H1 (cell line): ENCODE measurements at regions not wholly inside any gene's neighbourhood (a gene's known extent, or its start where the extent isn't known, plus 50 kb on each side); places are given as distances from the start of the nearest gene placed in this dataset.

Experiments
- CTCF ChIA-PET: fragments of 300-600 bp; sonication (Branson Sonifier 250); formaldehyde crosslinking; loops from one replicate; lab custom pipeline; 2021; ENCODE audit not compliant: partially characterized antibody; lab: Charles Lee
- POLR2A ChIA-PET: fragments of 300-600 bp; sonication (Branson Sonifier 250); formaldehyde crosslinking; loops from one replicate; lab custom pipeline; 2021; ENCODE audit warnings: inconsistent platforms; ENCODE audit not compliant: partially characterized antibody; lab: Charles Lee
- DNase-seq, 2 experiments: peaks; one replicate each; pipeline versions ENCODE4 v3.0.0 to v3.0.0-alpha.2; 2010 to 2022; ENCODE audit warnings: low spot score in 2 of 2, low read depth in 1 of 2, mixed read lengths in 1 of 2
- FAIRE-seq: peaks from 2 replicates; lab custom pipeline; 2011; peaks lifted over from hg19 to GRCh38; lab: Jason Lieb, UNC
- H2AFZ ChIP-seq: 2 replicates; pipeline ENCODE4 v1.8.1; 2012; ENCODE audit warnings: low read length, inconsistent platforms
- H2AK5ac ChIP-seq: 2 replicates; pipeline ENCODE4 v1.6.1; 2013; ENCODE audit warnings: low read depth, low read length
- H2BK120ac ChIP-seq: replicated peaks from 2 replicates; pipeline ENCODE3; 2013; ENCODE audit warnings: low read depth, low read length, inconsistent platforms
- H2BK12ac ChIP-seq: 2 replicates; pipeline ENCODE4 v1.6.1; 2013; ENCODE audit warnings: low read depth, low read length
- H2BK15ac ChIP-seq: 2 replicates; pipeline ENCODE4 v1.6.1; 2013; ENCODE audit warnings: low read length
- H2BK20ac ChIP-seq: 2 replicates; pipeline ENCODE4 v1.6.1; 2013; ENCODE audit warnings: low read length
- H2BK5ac ChIP-seq: 2 replicates; pipeline ENCODE4 v1.6.1; 2013; ENCODE audit warnings: low read depth, low read length
- H3K14ac ChIP-seq: 2 replicates; pipeline ENCODE4 v1.6.1; 2013; ENCODE audit warnings: inconsistent platforms; ENCODE audit not compliant: insufficient read length
- H3K18ac ChIP-seq: 2 replicates; pipeline ENCODE4 v1.6.1; 2013; ENCODE audit warnings: low read length; ENCODE audit errors: extremely low read depth
- H3K23ac ChIP-seq: 2 replicates; pipeline ENCODE4 v1.6.1; 2013; ENCODE audit warnings: inconsistent platforms; ENCODE audit not compliant: insufficient read length
- H3K23me2 ChIP-seq: 2 replicates; pipeline ENCODE4 v1.6.1; 2013; ENCODE audit warnings: low read depth, low read length
- H3K27ac ChIP-seq: 2 replicates; pipeline ENCODE4 v1.6.1; 2011; ENCODE audit warnings: low read depth, low read length, inconsistent platforms
- H3K27me3 ChIP-seq, 4 experiments: replicated peaks in 1 of 4; 1 replicate in 1 of 4; 2 replicates in 3 of 4; pipeline versions ENCODE4 v1.6.1 to v1.8.1; 2011 to 2013; ENCODE audit warnings: low read length in 3 of 4, mild to moderate bottlenecking in 3 of 4, inconsistent platforms in 2 of 4, mixed read lengths in 2 of 4, moderate library complexity in 1 of 4; ENCODE audit not compliant: control insufficient read depth in 3 of 4, insufficient read depth in 3 of 4; ENCODE audit errors: extremely low read depth in 1 of 4
- H3K36me3 ChIP-seq, 4 experiments: 2 replicates each; pipeline versions ENCODE4 v1.6.1 to v1.8.1; 2011 to 2013; ENCODE audit warnings: mild to moderate bottlenecking in 4 of 4, low read length in 3 of 4, moderate library complexity in 2 of 4, control low read depth in 1 of 4, inconsistent platforms in 1 of 4; ENCODE audit not compliant: insufficient read depth in 4 of 4, control insufficient read depth in 2 of 4
- H3K4ac ChIP-seq: replicated peaks from 2 replicates; pipeline ENCODE3; 2013; ENCODE audit warnings: low read length, low read depth, mixed read lengths, inconsistent platforms; ENCODE audit not compliant: insufficient read length
- H3K4me1 ChIP-seq, 4 experiments: replicated peaks in 1 of 4; 1 replicate in 1 of 4; 2 replicates in 3 of 4; pipeline versions ENCODE4 v1.6.1 to v1.8.1; 2011 to 2013; ENCODE audit warnings: low read length in 3 of 4, inconsistent platforms in 2 of 4, mixed read lengths in 1 of 4; ENCODE audit not compliant: insufficient read depth in 4 of 4, control insufficient read depth in 3 of 4
- H3K4me2 ChIP-seq, 2 experiments: 2 replicates each; pipeline versions ENCODE4 v1.6.1 to v1.8.1; 2011 to 2013; ENCODE audit warnings: low read depth in 2 of 2, low read length in 2 of 2, control low read depth in 1 of 2, inconsistent platforms in 1 of 2, mild to moderate bottlenecking in 1 of 2; ENCODE audit not compliant: insufficient read depth in 1 of 2
- H3K4me3 ChIP-seq, 4 experiments: fragments of 200-600, 300-600 bp in 1 of 4; sonication (generic), shearing (Covaris generic), sonication (Bioruptor Twin) in 1 of 4; 2 replicates each; pipeline versions ENCODE4 v1.5.1 to v1.8.1; 2011 to 2016; ENCODE audit warnings: low read length in 4 of 4, low read depth in 3 of 4, control low read depth in 2 of 4, inconsistent platforms in 2 of 4, mild to moderate bottlenecking in 2 of 4, mixed read lengths in 1 of 4, moderate library complexity in 1 of 4; ENCODE audit not compliant: insufficient read depth in 2 of 4; ENCODE audit errors: extremely low read depth in 1 of 4
- H3K56ac ChIP-seq: replicated peaks from 2 replicates; pipeline ENCODE3; 2013; ENCODE audit warnings: low read depth, mild to moderate bottlenecking, mixed read lengths, low read length, inconsistent platforms; ENCODE audit not compliant: insufficient read length
- H3K79me1 ChIP-seq: 2 replicates; pipeline ENCODE4 v1.6.1; 2013; ENCODE audit warnings: low read depth, low read length, control low read depth
- H3K79me2 ChIP-seq, 2 experiments: 2 replicates each; pipeline versions ENCODE4 v1.6.1 to v1.8.1; 2012 to 2013; ENCODE audit warnings: low read length in 2 of 2, mild to moderate bottlenecking in 2 of 2, inconsistent platforms in 1 of 2; ENCODE audit not compliant: insufficient read depth in 2 of 2, control insufficient read depth in 1 of 2
- H3K9ac ChIP-seq, 4 experiments: replicated peaks in 1 of 4; 1 replicate in 1 of 4; 2 replicates in 3 of 4; pipeline versions ENCODE4 v1.6.1 to v1.8.1; 2011 to 2013; ENCODE audit warnings: low read depth in 3 of 4, low read length in 3 of 4, control low read depth in 2 of 4, mild to moderate bottlenecking in 2 of 4, moderate library complexity in 2 of 4, inconsistent platforms in 1 of 4; ENCODE audit errors: extremely low read depth in 1 of 4
- H3K9me3 ChIP-seq, 2 experiments: 2 replicates each; pipeline versions ENCODE4 v1.6.1 to v1.8.1; 2012 to 2013; ENCODE audit warnings: mild to moderate bottlenecking in 2 of 2, moderate library complexity in 2 of 2, control low read depth in 1 of 2, inconsistent platforms in 1 of 2, low read depth in 1 of 2, low read length in 1 of 2, mixed read lengths in 1 of 2; ENCODE audit not compliant: insufficient read depth in 2 of 2
- H4K20me1 ChIP-seq, 2 experiments: replicated peaks in 1 of 2; 2 replicates each; pipeline versions ENCODE3 to v1.8.1; 2011 to 2013; ENCODE audit warnings: inconsistent platforms in 2 of 2, low read length in 2 of 2, mild to moderate bottlenecking in 1 of 2; ENCODE audit not compliant: insufficient read depth in 2 of 2, control insufficient read depth in 1 of 2
- H4K5ac ChIP-seq: 2 replicates; pipeline ENCODE4 v1.6.1; 2013; ENCODE audit warnings: low read length, low read depth, mixed read lengths, inconsistent platforms; ENCODE audit not compliant: insufficient read length
- H4K8ac ChIP-seq: 2 replicates; pipeline ENCODE4 v1.8.0; 2013; ENCODE audit warnings: mild to moderate bottlenecking, moderate library complexity, low read length, inconsistent platforms; ENCODE audit not compliant: insufficient read depth; ENCODE audit errors: extremely low read depth
- H4K91ac ChIP-seq: replicated peaks from 2 replicates; pipeline ENCODE3; 2013; ENCODE audit warnings: low read length, mixed read lengths, inconsistent platforms; ENCODE audit not compliant: insufficient read length
- CHD2 ChIP-seq: IDR thresholded peaks from 2 replicates; pipeline ENCODE4 v1.6.1; 2012; ENCODE audit warnings: low read length, improper control_type of control experiment
- CTCF ChIP-seq, 3 experiments: IDR thresholded peaks; 1 replicate in 2 of 3; 2 replicates in 1 of 3; pipeline versions ENCODE4 v1.5.1 to v1.6.1; 2011; ENCODE audit warnings: low read length in 3 of 3, mild to moderate bottlenecking in 3 of 3, inconsistent platforms in 2 of 3, low read depth in 1 of 3, moderate library complexity in 1 of 3; ENCODE audit not compliant: insufficient read depth in 1 of 3; ENCODE audit errors: control extremely low read depth in 1 of 3
- EZH2 ChIP-seq: fragments of 200-600 bp; sonication (generic); IDR thresholded peaks from 2 replicates; pipeline ENCODE4 v1.7.1; 2012; ENCODE audit warnings: low read depth, mild to moderate bottlenecking, moderate library complexity, low read length, inconsistent platforms; ENCODE audit not compliant: severe bottlenecking
- JUND ChIP-seq: IDR thresholded peaks from 2 replicates; pipeline ENCODE4 v1.6.1; 2011; ENCODE audit warnings: mild to moderate bottlenecking, improper control_type of control experiment, low read length
- POLR2A ChIP-seq, 2 experiments: IDR thresholded peaks; 1 replicate in 1 of 2; 2 replicates in 1 of 2; pipeline ENCODE4 v1.6.1; 2011; ENCODE audit warnings: low read depth in 2 of 2, low read length in 2 of 2, mild to moderate bottlenecking in 2 of 2; ENCODE audit errors: control extremely low read depth in 1 of 2
- POLR2AphosphoS5 ChIP-seq: IDR thresholded peaks from 2 replicates; pipeline ENCODE4 v1.6.1; 2011; ENCODE audit warnings: low read depth, low read length
- SIX5 ChIP-seq: IDR thresholded peaks from 2 replicates; pipeline ENCODE4 v1.6.1; 2011; ENCODE audit warnings: mild to moderate bottlenecking, low read depth, low read length
- SP1 ChIP-seq: IDR thresholded peaks from 2 replicates; pipeline ENCODE4 v1.6.1; 2011; ENCODE audit warnings: low read depth, low read length
- SUZ12 ChIP-seq: fragments of 200-600 bp; sonication (generic); IDR thresholded peaks from 2 replicates; pipeline ENCODE4 v1.6.1; 2012; ENCODE audit warnings: mild to moderate bottlenecking, inconsistent platforms, low read length, moderate library complexity, mixed read lengths
- TAF1 ChIP-seq: IDR thresholded peaks from 2 replicates; pipeline ENCODE4 v1.6.1; 2011; ENCODE audit warnings: mild to moderate bottlenecking, low read depth, low read length
- TCF12 ChIP-seq: IDR thresholded peaks from 2 replicates; pipeline ENCODE4 v1.6.1; 2011; ENCODE audit warnings: low read depth, mild to moderate bottlenecking, low read length
- WGBS, 2 experiments: shearing (Covaris generic) in 1 of 2; methylation state at CpG; one replicate each; pipeline versions ENCODE4 v1.1.6 to v1.1.7; 2013 to 2015; ENCODE audit warnings: low lambda C conversion rate in 2 of 2, mixed read lengths in 2 of 2, inconsistent platforms in 1 of 2, low coverage in 1 of 2, missing lambda C conversion rate in 1 of 2; ENCODE audit not compliant: insufficient replicate concordance in 2 of 2, insufficient coverage in 1 of 2, insufficient read length in 1 of 2; ENCODE audit errors: extremely low coverage in 1 of 2, missing lambda C conversion rate in 1 of 2; 5-methylcytosine and 5-hydroxymethylcytosine counted together
- TF ChIP-seq, protein P1 (sequence below): IDR thresholded peaks from 2 replicates; pipeline ENCODE4 v1.6.1; 2012; ENCODE audit warnings: low read length, inconsistent platforms

DNA sequence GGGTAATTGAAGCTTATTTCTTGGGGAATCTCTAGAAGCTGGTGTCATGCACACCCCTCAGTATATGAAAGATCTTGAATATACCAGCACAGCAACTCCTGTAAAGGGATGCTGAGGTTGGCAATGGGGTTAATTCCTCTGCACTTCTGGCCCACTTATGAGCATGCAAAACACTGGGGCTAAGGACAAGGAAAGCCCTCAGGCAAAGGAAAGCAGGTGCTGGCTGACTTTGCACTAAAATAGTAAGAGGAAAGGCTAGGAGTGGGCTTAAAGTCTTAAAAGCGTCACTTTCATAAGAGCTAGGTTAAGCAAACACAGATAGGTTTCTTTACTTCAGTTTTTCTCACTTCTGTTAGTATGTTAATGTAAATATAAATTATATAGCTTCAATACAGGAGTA lies 572.6 kb upstream of the LUZP2 start:
- Histone ChIP-seq H2BK5ac (no peak overlapping the region), H2AK5ac (no peak overlapping the region), H2BK12ac (no peak overlapping the region), H3K36me3 (no peaks in the 10 kb centered on the region), H3K18ac (no peak overlapping the region), H3K79me1 (no peaks in the 10 kb centered on the region), H2AFZ (0 out of 2 replicates have a peak overlapping the region, but pooled peaks have one; percentile 29), H3K23ac (no peak overlapping the region), H4K5ac (no peak overlapping the region), H2BK20ac (no peak overlapping the region), H3K27me3 (no peaks in the 10 kb centered on the region), H3K14ac (no peak overlapping the region), H4K20me1 (no peaks in the 10 kb centered on the region), H3K9me3 (no peaks in the 10 kb centered on the region), H3K4ac (no peak overlapping the region), H4K91ac (no peak overlapping the region), H3K27ac (no peak overlapping the region), H2BK15ac (no peak overlapping the region), H3K4me1 (no peaks in the 10 kb centered on the region), H3K4me3 (no peak overlapping the region), H3K56ac (no peak overlapping the region), H2BK120ac (no peak overlapping the region), H3K9ac (no peak overlapping the region), H4K8ac (no peak overlapping the region), H3K4me2 (no peak overlapping the region), H3K79me2 (no peaks in the 10 kb centered on the region), H3K23me2 (no peaks in the 10 kb centered on the region)
- DNase-seq (no peak), FAIRE-seq (no peak)
- ChIA-PET CTCF (no interaction called here), POLR2A (no interaction called here)
- WGBS, 2 experiments, result 94% methylated on average over 1 of the region's 1 CpG; no CpG with 5 or more reads in 1 of the 2 experiments
- TF ChIP-seq POLR2A (IDR thresholded peaks at IDR 0.05; ENCODE audit: control extremely low read depth in 1 of 2, low read depth in 2 of 2, low read length in 2 of 2) (no peak), SUZ12 (no peak), CTCF (IDR thresholded peaks at IDR 0.05; ENCODE audit: control extremely low read depth in 1 of 3, insufficient read depth in 1 of 3, low read depth in 1 of 3, low read length in 3 of 3) (no peak), EZH2 (no peak), TCF12 (no peak), POLR2AphosphoS5 (no peak), TAF1 (no peak), CHD2 (no peak), SIX5 (no peak), SP1 (no peak), JUND (no peak)
- TF ChIP-seq, protein P1, sequence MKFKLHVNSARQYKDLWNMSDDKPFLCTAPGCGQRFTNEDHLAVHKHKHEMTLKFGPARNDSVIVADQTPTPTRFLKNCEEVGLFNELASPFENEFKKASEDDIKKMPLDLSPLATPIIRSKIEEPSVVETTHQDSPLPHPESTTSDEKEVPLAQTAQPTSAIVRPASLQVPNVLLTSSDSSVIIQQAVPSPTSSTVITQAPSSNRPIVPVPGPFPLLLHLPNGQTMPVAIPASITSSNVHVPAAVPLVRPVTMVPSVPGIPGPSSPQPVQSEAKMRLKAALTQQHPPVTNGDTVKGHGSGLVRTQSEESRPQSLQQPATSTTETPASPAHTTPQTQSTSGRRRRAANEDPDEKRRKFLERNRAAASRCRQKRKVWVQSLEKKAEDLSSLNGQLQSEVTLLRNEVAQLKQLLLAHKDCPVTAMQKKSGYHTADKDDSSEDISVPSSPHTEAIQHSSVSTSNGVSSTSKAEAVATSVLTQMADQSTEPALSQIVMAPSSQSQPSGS, result no peak
